ENCODE measurements at regions not wholly inside any gene's neighbourhood (a gene's known extent, or its start where the extent isn't known, plus 50 kb on each side); places are given as distances from the start of the nearest gene placed in this dataset.

GRCh38 chr10:47071891-47072290 lies 160.7 kb downstream of the PTPN20 start:
- TF ChIP-seq CTCF (IDR thresholded peaks at IDR 0.05), result no peak
- TF ChIP-seq POLR2A (IDR thresholded peaks at IDR 0.05), result no peak
- TF ChIP-seq POLR2AphosphoS5 (IDR thresholded peaks at IDR 0.05; ENCODE audit: insufficient read depth in 1 of 2, low read depth in 1 of 2), result no peak

Measured in vagina (tissue), 2 donors.